HG03045 (cell line): ENCODE measurements at regions not wholly inside any gene's neighbourhood (a gene's known extent, or its start where the extent isn't known, plus 50 kb on each side); places are given as distances from the start of the nearest gene placed in this dataset.
A peak's percentile ranks its signal among the peaks of the same experiment; 100 is the strongest.

Experiments used
- ATAC-seq: cut with Tn5 transposase; IDR thresholded peaks from one replicate; pipeline ENCODE4 v1.9.1; 2021; ENCODE audit warnings: mild to moderate bottlenecking, moderate library complexity; ENCODE audit not compliant: unreplicated experiment

DNA sequence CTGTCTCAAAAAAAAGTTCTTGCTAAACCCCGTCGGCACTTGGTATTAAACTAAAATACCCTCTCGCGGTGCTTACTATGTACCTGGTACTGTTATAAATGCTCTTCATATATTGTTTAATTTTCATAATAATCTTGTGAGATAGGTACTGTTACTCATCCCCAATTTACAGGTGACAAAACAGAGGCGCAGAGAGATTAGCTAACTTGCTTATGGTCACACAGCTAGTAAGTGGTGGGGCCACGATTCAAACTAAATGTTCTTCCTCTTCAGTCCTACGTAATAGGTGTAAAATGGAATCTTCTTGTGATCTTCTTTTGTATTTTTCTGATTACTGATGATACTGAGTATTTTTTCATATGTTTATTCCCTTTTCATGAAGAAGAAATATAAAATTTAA lies 51.3 kb downstream of the TET3 start:
- ATAC-seq: no peak

GRCh38 chr2:74036450-74037195 lies 51.9 kb downstream of the TET3 start:
- ATAC-seq: no peak

DNA sequence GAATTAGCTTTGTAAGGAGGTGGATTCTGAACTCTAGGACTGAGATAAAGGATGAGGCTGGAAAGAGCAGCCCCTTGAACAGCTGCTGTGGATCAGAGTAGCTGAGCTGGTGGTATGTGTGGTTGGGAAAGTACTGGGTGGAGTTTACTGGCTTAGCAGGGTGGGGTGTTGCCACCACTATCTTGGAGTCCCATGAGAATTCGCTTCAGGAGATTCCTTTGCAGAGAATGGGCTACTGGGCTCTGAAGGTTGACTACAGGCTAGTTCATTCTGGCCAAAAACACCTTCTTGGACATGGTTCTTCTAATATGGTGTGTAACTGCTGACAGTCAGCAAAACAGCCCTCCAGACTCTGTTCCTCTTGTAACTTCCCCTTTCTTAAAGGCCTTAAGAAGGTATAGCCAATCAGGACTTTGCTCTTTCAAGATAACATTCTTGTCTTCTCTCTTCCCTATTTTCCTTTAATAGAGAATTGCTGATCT lies 52.7 kb downstream of the TET3 start:
- ATAC-seq: peak; percentile 42

- no peak for ATAC-seq
Measured at GRCh38 chr2:74039611-74040010, 54.9 kb downstream of the TET3 start.

GRCh38 chr2:74041182-74041581 lies 56.5 kb downstream of the TET3 start:
- ATAC-seq: no peak

GRCh38 chr2:74041726-74042125 lies 57.0 kb downstream of the TET3 start:
- ATAC-seq: no peak

- ATAC-seq: no peak
Measured at GRCh38 chr2:74042606-74043005, 57.9 kb downstream of the TET3 start.

- no peak for ATAC-seq
Measured at GRCh38 chr2:74043345-74044329, 58.9 kb downstream of the TET3 start.

DNA sequence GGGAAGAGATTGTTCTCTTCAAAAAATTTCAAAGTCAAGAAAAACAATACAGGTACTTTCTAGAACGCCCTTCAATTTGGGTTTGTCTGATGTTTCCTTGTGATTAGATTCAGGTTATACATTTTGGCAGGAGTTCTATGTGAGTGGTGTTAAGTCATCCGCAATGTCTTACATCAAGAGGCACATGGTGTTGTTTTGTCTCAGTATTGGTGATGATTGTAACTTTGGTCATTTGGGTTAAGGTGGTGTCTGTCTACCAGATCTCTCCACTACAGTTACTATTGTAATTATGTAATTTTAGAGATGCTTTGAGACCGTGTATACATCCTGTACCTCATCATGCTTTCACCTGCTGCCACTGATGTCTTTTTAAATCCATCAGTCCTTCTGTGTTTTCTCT lies 60.3 kb downstream of the TET3 start:
- ATAC-seq: no peak

GRCh38 chr2:74045454-74045853 lies 60.7 kb downstream of the TET3 start:
- no peak for ATAC-seq

DNA sequence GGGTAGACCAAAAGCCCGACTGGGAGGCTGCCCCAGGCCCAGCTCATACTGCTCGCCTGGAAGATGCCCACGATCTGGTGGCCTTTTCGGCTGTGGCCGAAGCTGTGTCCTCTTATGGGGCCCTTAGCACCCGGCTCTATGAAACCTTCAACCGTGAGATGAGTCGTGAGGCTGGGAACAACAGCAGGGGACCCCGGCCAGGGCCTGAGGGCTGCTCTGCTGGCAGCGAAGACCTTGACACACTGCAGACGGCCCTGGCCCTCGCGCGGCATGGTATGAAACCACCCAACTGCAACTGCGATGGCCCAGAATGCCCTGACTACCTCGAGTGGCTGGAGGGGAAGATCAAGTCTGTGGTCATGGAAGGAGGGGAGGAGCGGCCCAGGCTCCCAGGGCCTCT lies 61.7 kb downstream of the TET3 start:
- no peak for ATAC-seq

DNA sequence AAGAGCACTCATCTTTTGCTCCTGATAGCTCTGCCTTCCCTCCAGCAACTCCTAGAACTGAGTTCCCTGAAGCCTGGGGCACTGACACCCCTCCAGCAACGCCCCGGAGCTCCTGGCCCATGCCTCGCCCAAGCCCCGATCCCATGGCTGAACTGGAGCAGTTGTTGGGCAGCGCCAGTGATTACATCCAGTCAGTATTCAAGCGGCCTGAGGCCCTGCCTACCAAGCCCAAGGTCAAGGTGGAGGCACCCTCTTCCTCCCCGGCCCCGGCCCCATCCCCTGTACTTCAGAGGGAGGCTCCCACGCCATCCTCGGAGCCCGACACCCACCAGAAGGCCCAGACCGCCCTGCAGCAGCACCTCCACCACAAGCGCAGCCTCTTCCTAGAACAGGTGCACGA lies 62.4 kb downstream of the TET3 start:
- ATAC-seq: no peak

DNA sequence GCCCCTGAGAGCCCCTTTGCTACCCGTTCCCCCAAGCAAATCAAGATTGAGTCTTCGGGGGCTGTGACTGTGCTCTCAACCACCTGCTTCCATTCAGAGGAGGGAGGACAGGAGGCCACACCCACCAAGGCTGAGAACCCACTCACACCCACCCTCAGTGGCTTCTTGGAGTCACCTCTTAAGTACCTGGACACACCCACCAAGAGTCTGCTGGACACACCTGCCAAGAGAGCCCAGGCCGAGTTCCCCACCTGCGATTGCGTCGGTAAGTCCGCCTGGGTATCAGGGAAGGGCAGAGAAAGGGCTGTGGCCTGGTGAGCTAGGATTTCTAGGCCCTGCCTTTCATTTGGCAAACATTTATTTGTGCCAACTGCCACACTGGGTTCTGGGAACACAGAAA lies 63.4 kb downstream of the TET3 start:
- no peak for ATAC-seq

GRCh38 chr2:74048843-74049519 lies 64.3 kb downstream of the TET3 start:
- ATAC-seq: no peak

- no peak for ATAC-seq
Measured at GRCh38 chr2:74050151-74050550, 65.4 kb downstream of the TET3 start.

GRCh38 chr2:74051504-74051903 lies 66.8 kb downstream of the TET3 start:
- ATAC-seq: no peak

DNA sequence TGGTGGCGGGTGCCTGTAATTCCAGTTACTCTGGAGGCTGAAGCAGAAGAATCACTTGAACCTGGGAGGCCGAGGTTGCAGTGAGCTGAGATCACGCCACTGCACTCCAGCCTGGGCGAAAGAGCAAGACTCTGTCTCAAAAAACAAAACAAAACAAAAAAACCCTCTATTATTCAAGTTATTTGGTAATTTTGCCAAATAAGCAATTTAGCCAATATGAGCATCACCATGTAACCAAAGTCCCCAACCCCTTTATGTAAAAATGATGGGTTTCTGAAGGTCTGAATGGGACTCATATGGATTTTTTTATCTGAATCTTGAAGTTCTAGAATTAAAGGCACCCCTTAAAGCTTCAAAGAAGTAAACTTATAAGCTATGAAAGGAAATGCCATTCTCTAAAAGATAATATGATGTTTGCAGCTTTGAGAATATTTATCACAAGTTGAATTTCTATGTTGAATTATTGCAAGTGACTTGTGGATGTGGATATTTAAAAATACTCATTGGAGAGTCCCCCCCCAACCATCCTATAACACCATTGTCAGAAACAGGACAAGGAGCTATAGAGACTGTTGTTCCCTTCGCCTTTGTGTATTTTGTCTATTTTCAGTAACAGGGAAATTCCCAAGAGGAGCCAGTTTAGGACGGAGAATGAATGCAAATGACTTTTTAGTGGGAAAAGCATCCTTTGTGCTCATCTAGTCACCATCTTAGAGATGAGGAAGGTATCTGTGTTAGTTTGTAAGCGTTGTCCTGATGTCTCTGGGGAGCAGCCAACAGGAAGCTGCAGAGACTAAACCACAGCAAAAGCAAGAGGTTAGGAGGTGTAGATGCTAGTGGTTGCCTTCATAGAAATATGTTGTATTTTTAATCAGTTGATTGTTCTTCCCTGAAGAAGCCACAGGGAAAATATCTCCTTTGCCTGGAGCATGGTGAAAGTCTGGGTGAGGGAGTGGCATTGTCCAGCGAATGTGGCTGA lies 68.3 kb downstream of the TET3 start:
- ATAC-seq: no peak

GRCh38 chr2:74053959-74054715 lies 69.4 kb downstream of the TET3 start:
- no peak for ATAC-seq

GRCh38 chr2:74059137-74059775 lies 74.5 kb downstream of the TET3 start:
- ATAC-seq: no peak
